ENCODE measurements at regions not wholly inside any gene's neighbourhood (a gene's known extent, or its start where the extent isn't known, plus 50 kb on each side); places are given as distances from the start of the nearest gene placed in this dataset.

DNA sequence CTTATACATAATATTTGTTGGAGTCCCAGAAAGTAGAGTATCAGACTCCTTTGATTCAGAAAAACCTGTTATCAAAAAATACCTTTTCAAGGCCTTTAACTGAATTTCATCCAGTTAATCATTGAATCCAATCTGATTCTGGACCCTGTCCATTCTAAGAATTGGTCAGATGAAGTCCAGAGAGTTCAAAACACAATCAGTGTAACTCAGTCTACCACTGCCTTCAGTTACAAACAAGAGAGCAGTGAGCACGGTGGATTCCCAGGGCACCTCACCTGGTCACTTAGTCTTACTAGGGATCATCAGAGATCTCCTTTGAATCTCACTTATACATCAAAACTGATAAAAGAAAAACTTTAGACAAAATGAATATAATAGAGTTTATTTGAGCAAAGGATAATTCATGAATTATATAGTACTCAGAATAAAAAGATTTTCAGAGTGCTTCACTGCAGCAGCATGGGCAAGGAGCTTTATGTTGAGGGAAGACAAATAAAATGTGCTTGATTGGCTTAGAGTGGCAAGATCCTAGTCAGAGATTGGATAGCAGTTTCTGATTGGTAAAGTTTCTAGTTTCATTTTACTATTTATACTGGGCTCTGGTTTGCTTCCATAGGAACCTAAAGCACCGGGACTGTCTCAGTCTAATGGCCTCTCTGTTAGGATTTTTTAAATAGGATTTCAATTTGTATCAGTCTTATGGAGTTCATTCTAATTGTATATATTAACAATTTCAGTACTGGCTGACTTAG lies 474.9 kb upstream of the GOLIM4 start:
- no peak for DNase-seq

GRCh38 chr3:168558728-168559411 lies 463.1 kb upstream of the GOLIM4 start:
- no peak for DNase-seq

DNA sequence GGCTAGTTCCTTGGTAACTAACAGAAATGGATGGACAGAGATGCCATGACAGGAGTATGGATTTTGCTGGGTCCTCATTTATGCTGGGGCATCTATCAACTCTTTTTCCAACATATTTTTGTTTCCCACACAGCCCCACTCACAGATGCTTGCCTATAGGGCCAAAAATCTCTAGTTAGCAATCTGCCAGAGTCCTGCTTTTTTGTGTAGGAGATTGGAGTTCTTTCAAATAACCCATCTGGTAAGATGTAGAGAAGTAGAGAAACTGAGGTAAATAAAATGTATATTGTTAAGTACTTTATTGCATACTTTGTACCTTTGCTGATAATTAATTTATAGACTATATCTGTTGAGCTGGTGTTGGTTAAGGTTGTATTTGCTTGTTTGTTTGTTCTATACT lies 456.5 kb upstream of the GOLIM4 start:
- no peak for DNase-seq

GRCh38 chr3:168548719-168549118 lies 453.0 kb upstream of the GOLIM4 start:
- no peak for DNase-seq

- no peak for DNase-seq
Measured at GRCh38 chr3:168546707-168547106, 451.0 kb upstream of the GOLIM4 start.

DNA sequence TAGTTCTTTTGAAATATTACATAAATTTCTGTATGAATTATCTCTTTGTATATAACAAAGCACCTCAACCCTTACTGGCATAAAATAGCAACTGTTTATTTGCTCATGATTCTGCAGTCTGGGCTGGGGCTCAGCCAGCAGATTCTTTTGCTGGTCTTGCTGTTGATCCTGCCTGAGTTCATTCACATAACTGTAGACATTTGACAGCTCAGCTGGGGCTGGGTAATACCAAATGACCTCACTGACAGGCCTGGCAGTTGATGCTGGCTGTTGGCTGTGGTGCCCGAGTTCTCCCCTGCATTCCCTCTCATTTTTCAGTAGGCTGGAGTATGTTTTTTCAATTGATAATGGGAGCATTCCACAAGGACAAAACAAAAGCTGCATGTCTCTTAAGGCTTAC lies 449.9 kb upstream of the GOLIM4 start:
- DNase-seq: no peak

- DNase-seq: no peak
Measured at GRCh38 chr3:168544097-168544957, 448.6 kb upstream of the GOLIM4 start.

- DNase-seq: no peak
Measured at GRCh38 chr3:168540726-168541125, 445.0 kb upstream of the GOLIM4 start.

- no peak for DNase-seq
Measured at GRCh38 chr3:168539909-168540308, 444.2 kb upstream of the GOLIM4 start.

DNA sequence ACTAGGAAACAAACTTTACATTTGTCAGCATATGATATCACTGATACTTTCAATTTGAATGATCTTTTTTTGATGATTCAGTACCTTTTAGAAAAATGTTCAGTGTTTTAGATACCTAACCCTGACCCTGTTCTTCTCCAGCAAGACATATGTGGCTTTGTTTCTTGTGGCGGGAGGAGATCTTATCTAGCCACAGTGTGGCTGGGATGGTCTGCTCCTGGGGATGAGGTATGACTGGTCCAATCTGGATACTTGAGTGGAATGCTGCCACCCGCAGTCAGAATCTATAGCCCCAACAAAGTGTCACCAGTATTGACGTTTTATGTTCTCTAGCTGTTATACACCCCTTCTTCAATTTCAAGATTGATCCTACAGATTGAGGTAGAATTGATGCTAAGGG lies 439.0 kb upstream of the GOLIM4 start:
- DNase-seq: no peak

- DNase-seq: no peak
Measured at GRCh38 chr3:168533600-168533999, 437.9 kb upstream of the GOLIM4 start.

DNA sequence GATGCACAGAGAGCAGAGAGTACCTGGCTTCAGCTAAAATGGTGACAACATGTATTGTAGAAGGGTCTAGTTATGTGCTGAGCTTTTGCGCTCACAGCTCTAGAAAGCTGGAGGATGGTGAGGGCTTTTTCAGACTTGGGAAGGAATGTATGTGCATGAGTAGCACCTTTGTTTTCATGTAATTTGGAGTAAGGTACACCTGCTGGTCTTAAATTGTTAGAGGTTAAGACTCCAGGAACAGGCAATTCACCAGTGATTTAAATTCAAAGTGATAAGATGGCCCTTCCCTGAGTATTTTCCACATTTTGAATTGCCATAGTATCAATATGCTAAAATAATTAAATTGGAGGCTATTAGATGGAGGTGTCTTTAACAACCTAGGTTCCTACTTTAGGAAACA lies 436.4 kb upstream of the GOLIM4 start:
- no peak for DNase-seq

DNA sequence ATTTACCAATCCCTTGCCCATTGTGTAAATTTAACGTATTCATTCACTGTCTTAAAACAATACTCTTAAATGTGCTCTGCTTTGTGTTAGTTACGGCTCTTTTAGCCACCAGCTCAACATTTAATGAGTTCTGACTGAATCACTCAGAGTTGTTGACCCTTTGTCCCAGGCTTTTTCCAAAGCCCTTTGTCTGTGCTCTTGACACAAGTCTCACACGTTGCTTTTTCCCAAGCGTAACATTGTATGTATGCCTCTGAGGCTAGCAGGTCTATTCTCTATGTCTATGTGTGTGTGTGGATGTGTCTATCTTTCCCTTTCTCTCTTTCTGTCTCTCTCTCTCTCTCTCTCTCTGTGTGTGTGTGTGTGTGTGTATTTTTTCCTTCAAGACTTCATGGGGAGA lies 435.4 kb upstream of the GOLIM4 start:
- no peak for DNase-seq

DNA sequence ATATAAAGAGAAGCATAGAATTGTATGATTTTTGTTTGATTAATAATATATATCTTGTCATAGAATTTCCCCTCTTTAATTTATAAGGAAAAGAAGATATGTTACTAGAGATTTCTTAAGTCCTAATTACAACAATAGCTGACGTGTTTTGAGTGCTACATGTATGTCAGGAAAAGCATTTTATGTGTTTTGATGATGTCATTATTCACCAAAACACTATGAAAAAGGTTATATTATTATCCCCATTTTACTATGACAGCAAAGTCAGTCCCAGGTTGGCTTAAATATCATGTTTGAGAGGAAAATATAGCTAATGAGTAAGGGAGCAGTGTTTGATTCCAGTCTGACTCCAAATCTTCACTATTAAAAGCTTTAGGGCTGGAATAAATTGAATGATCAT lies 428.4 kb upstream of the GOLIM4 start:
- DNase-seq: no peak

- no peak for DNase-seq
Measured at GRCh38 chr3:168517249-168518071, 421.7 kb upstream of the GOLIM4 start.

GRCh38 chr3:168514252-168514651 lies 418.5 kb upstream of the GOLIM4 start:
- no peak for DNase-seq

DNA sequence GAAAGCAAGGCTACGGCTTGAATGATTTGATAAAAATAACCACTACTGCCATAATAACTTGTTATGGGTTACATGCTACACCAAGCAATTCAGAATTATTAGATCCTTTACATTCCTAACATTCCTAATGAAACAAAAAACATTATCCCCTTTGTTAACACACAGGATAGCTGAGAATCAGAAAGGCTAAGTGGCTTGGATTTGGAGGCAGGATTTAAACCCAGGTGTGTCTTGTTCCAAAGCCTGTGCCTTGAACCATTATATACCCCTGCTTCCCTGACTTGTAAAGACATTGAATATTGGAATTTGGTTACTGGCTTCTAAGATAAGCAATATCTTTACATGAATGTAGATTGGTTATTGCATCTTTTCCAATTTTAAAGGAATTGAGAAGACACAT lies 417.1 kb upstream of the GOLIM4 start:
- DNase-seq: no peak

- no peak for DNase-seq
Measured at GRCh38 chr3:168511428-168512014, 415.8 kb upstream of the GOLIM4 start.

DNA sequence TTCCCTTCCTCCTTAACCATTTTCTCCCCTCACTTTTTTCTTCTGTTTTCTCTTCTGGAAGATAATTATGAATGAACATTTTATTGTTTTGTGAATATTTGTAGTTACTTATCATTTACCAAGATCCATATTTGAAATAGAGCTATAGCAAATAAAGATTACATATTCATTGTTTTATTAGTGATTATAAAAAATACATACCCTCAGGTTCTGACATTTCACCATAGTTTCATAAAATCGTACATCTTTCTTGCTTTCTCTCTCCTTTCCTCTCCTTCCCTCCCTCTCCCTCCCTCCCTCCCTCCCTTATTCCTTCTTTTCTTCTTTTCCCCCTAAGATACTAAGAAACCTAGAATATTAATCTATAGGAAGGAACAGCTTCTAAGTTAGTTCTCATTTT lies 410.9 kb upstream of the GOLIM4 start:
- no peak for DNase-seq

DNA sequence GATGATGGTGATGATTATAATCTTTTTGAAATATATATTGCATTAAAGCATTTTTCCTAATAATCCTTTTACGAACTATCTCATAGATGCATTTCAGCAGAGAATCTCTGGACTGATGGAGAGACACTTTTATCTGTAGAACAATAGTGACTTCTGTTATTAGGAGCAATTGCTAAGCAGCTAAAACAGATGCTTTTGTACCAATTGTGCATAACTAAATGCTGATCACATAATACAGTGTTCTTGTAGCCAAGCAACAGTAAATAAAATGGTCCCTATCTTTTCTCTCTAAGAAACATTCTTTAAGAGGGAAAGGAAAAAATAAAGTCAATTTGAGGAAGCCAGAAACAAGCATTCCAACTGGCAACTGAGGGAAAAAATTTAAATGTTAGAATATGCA lies 405.8 kb upstream of the GOLIM4 start:
- DNase-seq: no peak

DNA sequence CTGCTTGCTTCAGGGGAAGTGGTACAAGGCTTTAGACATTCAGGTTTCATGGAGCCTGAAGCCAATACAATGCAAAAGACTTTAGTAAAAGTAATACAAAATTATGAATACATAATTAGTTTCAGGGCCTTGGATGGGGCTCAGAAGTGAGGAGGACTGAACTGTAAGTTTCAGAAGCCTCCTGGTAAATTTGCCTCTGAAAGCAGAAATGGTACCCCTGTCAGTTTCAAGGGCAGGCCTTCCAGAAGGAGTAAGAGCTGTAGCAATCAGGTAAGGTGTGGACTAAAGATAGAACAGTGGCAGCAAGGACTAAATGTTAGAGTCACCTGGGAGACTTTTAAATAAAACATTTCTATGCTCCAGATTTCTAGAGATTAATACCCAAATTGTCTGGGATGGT lies 402.5 kb upstream of the GOLIM4 start:
- DNase-seq: no peak

DNA sequence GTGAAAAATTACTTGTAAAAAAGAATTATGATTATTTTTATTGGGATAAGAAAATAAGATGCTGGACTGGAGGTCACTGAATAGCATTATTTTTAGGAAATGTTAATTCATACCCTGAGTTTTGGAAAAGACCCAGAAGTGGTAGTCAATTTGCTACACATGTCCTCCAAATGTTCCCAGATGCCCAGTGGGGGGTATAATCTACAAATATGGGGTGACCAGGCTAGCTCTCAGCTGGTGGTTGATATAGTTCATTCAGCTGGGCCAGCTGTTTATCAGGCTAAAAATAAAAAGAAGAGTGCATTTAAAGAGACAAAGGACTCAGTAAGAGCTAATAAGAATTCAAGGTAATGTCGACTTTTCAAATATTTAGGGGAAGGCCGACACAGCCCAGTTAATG lies 402.0 kb upstream of the GOLIM4 start:
- no peak for DNase-seq

DNA sequence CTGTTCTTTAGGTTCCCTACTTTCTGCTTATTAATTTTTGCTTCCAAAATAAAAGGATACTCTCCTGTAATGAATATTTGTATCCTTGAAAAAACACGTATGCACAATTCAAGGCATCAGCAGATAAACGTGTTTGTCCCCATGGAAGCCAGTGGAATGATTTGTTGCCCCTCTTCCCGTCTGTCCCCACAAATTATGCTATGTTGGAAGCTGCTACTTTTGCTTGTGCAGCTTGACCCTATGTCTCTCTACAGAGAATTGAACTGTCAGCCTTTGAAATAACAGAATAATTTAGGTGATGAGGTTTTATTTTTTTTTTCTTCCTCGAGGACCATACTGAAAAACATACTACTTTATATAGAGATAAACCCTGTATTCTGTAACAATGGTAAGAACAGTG lies 401.5 kb upstream of the GOLIM4 start:
- no peak for DNase-seq

All from DMS 273 treated with DMSO at 0.1 percent for 48 hours (cell line).